NCI-H2227 treated with DMSO at 0.1 percent for 48 hours (cell line): ENCODE measurements at regions not wholly inside any gene's neighbourhood (a gene's known extent, or its start where the extent isn't known, plus 50 kb on each side); places are given as distances from the start of the nearest gene placed in this dataset.
"Not testable (repeated sequence)": the region's sequence is repeated elsewhere in the genome, so short reads cannot be mapped to it uniquely, and the experiment has no call there.

Experiments used
- DNase-seq: peaks from one replicate; lab custom pipeline; 2025; lab: John Stamatoyannopoulos, UW

GRCh38 chr6:169101036-169101805 lies 152.4 kb downstream of the THBS2 start:
- no peak for DNase-seq

- DNase-seq: no peak
Observed at GRCh38 chr6:169099411-169100202, 154.0 kb downstream of the THBS2 start.

- not testable (repeated sequence) for DNase-seq
Observed at GRCh38 chr6:169098651-169099050, 155.0 kb downstream of the THBS2 start.

GRCh38 chr6:169098116-169098515 lies 155.5 kb downstream of the THBS2 start:
- no peak for DNase-seq

GRCh38 chr6:169097381-169097959 lies 156.2 kb downstream of the THBS2 start:
- DNase-seq: no peak

- DNase-seq: no peak
Observed at GRCh38 chr6:169096388-169096787, 157.3 kb downstream of the THBS2 start.

GRCh38 chr6:169095153-169095552 lies 158.5 kb downstream of the THBS2 start:
- no peak for DNase-seq

- DNase-seq: no peak
Observed at GRCh38 chr6:169094552-169094950, 159.1 kb downstream of the THBS2 start.

GRCh38 chr6:169093770-169094551 lies 159.7 kb downstream of the THBS2 start:
- DNase-seq: no peak

- DNase-seq: no peak
Observed at GRCh38 chr6:169093066-169093723, 160.5 kb downstream of the THBS2 start.

- DNase-seq: no peak
Observed at GRCh38 chr6:169092375-169092774, 161.3 kb downstream of the THBS2 start.

GRCh38 chr6:169090514-169091127 lies 163.0 kb downstream of the THBS2 start:
- DNase-seq: not testable (repeated sequence)

- DNase-seq: no peak
Observed at GRCh38 chr6:169088762-169089161, 164.9 kb downstream of the THBS2 start.

- DNase-seq: no peak
Observed at GRCh38 chr6:169087443-169088041, 166.1 kb downstream of the THBS2 start.

GRCh38 chr6:169086616-169087015 lies 167.0 kb downstream of the THBS2 start:
- not testable (repeated sequence) for DNase-seq

GRCh38 chr6:169086020-169086419 lies 167.6 kb downstream of the THBS2 start:
- DNase-seq: no peak

GRCh38 chr6:169085466-169085865 lies 168.2 kb downstream of the THBS2 start:
- DNase-seq: no peak

- DNase-seq: not testable (repeated sequence)
Observed at GRCh38 chr6:169084557-169084956, 169.1 kb downstream of the THBS2 start.

GRCh38 chr6:169084067-169084466 lies 169.6 kb downstream of the THBS2 start:
- no peak for DNase-seq

GRCh38 chr6:169083508-169083874 lies 170.2 kb downstream of the THBS2 start:
- no peak for DNase-seq
